ENCODE measurements at regions not wholly inside any gene's neighbourhood (a gene's known extent, or its start where the extent isn't known, plus 50 kb on each side); places are given as distances from the start of the nearest gene placed in this dataset.

DNA sequence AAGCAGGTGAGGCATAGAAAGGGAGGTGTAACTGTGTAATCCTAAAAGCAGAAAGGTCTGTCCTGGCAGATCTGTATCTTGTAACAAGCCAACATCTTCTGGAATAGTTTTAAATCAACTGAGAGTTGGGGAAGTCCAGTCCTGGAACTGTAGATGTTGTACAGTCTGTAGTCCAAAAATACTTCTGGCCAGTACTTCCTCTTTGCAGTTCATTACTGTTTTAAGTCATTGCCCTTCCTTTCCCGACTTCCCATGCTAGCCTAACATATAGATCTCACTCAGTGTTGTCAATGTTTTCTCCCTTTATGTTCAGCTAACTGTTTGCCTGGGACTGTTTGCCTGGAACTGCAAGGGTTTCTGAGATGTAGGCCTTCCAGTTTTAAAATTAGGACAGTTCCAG is 168.5 kb upstream of the ISL1 start:
- Histone ChIP-seq H3K4me3 (ENCODE audit: insufficient read depth, low read length) (no peak overlapping the region), H4K20me1 (ENCODE audit: insufficient read depth, low read length) (no peaks in the 10 kb centered on the region), H3K27me3 (ENCODE audit: insufficient read depth, low read length) (no peaks in the 10 kb centered on the region), H3K4me1 (ENCODE audit: insufficient read depth, low read length) (no peaks in the 10 kb centered on the region), H3K36me3 (ENCODE audit: insufficient read depth, low read length) (no peaks in the 10 kb centered on the region), H3K9me3 (ENCODE audit: low read depth, low read length) (peaks cover 2% of the 10 kb centered on the region), H3K79me2 (ENCODE audit: insufficient read depth, low read length) (no peaks in the 10 kb centered on the region), H3K4me2 (ENCODE audit: insufficient read depth, low read length) (no peak overlapping the region), H3K27ac (ENCODE audit: low read depth, low read length) (no peak overlapping the region), H2AFZ (ENCODE audit: low read length) (no peak overlapping the region)
- no peak for TF ChIP-seq CTCF (IDR thresholded peaks at IDR 0.05; ENCODE audit: extremely low read depth, low read depth, low read length)
- DNase-seq (ENCODE audit: insufficient read length, low spot score, missing footprints), result no peak

- TF ChIP-seq CTCF (IDR thresholded peaks at IDR 0.05; ENCODE audit: extremely low read depth, low read depth, low read length), result no peak
- Histone ChIP-seq H2AFZ (ENCODE audit: low read length) (no peak overlapping the region), H3K4me2 (ENCODE audit: insufficient read depth, low read length) (no peak overlapping the region), H3K27ac (ENCODE audit: low read depth, low read length) (no peak overlapping the region), H3K79me2 (ENCODE audit: insufficient read depth, low read length) (no peaks in the 10 kb centered on the region), H3K9me3 (ENCODE audit: low read depth, low read length) (no peaks in the 10 kb centered on the region), H4K20me1 (ENCODE audit: insufficient read depth, low read length) (no peaks in the 10 kb centered on the region), H3K4me1 (ENCODE audit: insufficient read depth, low read length) (no peaks in the 10 kb centered on the region), H3K27me3 (ENCODE audit: insufficient read depth, low read length) (no peaks in the 10 kb centered on the region), H3K4me3 (ENCODE audit: insufficient read depth, low read length) (no peak overlapping the region), H3K36me3 (ENCODE audit: insufficient read depth, low read length) (no peaks in the 10 kb centered on the region)
- no peak for DNase-seq (ENCODE audit: insufficient read length, low spot score, missing footprints)
Observed at GRCh38 chr5:51225789-51226742, 157.2 kb upstream of the ISL1 start.

GRCh38 chr5:51227963-51228470 is 155.2 kb upstream of the ISL1 start:
- H3K36me3 ChIP-seq (ENCODE audit: insufficient read depth, low read length), result no peaks in the 10 kb centered on the region
- H3K27me3 ChIP-seq (ENCODE audit: insufficient read depth, low read length), result no peaks in the 10 kb centered on the region
- H4K20me1 ChIP-seq (ENCODE audit: insufficient read depth, low read length), result no peaks in the 10 kb centered on the region
- TF ChIP-seq CTCF (IDR thresholded peaks at IDR 0.05; ENCODE audit: extremely low read depth, low read depth, low read length), result no peak
- H2AFZ ChIP-seq (ENCODE audit: low read length), result no peak overlapping the region
- no peaks in the 10 kb centered on the region for H3K9me3 ChIP-seq (ENCODE audit: low read depth, low read length)
- no peaks in the 10 kb centered on the region for H3K79me2 ChIP-seq (ENCODE audit: insufficient read depth, low read length)
- no peak overlapping the region for H3K4me2 ChIP-seq (ENCODE audit: insufficient read depth, low read length)
- no peaks in the 10 kb centered on the region for H3K4me1 ChIP-seq (ENCODE audit: insufficient read depth, low read length)
- DNase-seq (ENCODE audit: insufficient read length, low spot score, missing footprints), result no peak
- no peak overlapping the region for H3K27ac ChIP-seq (ENCODE audit: low read depth, low read length)
- no peak overlapping the region for H3K4me3 ChIP-seq (ENCODE audit: insufficient read depth, low read length)

- no peaks in the 10 kb centered on the region for H3K27me3 ChIP-seq (ENCODE audit: insufficient read depth, low read length)
- no peak overlapping the region for H3K27ac ChIP-seq (ENCODE audit: low read depth, low read length)
- no peak overlapping the region for H3K4me2 ChIP-seq (ENCODE audit: insufficient read depth, low read length)
- no peak for TF ChIP-seq CTCF (IDR thresholded peaks at IDR 0.05; ENCODE audit: extremely low read depth, low read depth, low read length)
- H3K4me3 ChIP-seq (ENCODE audit: insufficient read depth, low read length), result no peak overlapping the region
- H3K36me3 ChIP-seq (ENCODE audit: insufficient read depth, low read length), result no peaks in the 10 kb centered on the region
- no peaks in the 10 kb centered on the region for H4K20me1 ChIP-seq (ENCODE audit: insufficient read depth, low read length)
- no peaks in the 10 kb centered on the region for H3K79me2 ChIP-seq (ENCODE audit: insufficient read depth, low read length)
- H2AFZ ChIP-seq (ENCODE audit: low read length), result no peak overlapping the region
- no peak for DNase-seq (ENCODE audit: insufficient read length, low spot score, missing footprints)
- no peaks in the 10 kb centered on the region for H3K4me1 ChIP-seq (ENCODE audit: insufficient read depth, low read length)
- no peaks in the 10 kb centered on the region for H3K9me3 ChIP-seq (ENCODE audit: low read depth, low read length)
Observed at GRCh38 chr5:51230336-51230735, 152.9 kb upstream of the ISL1 start.

Data from osteoblast (primary cell).